ENCODE measurements at regions not wholly inside any gene's neighbourhood (a gene's known extent, or its start where the extent isn't known, plus 50 kb on each side); places are given as distances from the start of the nearest gene placed in this dataset.

GRCh38 chr12:127358888-127359287 lies 908.1 kb upstream of the TMEM132C start:
- no peak overlapping the region for H3K9ac ChIP-seq (ENCODE audit: low read length)
- TF ChIP-seq, protein P1, sequence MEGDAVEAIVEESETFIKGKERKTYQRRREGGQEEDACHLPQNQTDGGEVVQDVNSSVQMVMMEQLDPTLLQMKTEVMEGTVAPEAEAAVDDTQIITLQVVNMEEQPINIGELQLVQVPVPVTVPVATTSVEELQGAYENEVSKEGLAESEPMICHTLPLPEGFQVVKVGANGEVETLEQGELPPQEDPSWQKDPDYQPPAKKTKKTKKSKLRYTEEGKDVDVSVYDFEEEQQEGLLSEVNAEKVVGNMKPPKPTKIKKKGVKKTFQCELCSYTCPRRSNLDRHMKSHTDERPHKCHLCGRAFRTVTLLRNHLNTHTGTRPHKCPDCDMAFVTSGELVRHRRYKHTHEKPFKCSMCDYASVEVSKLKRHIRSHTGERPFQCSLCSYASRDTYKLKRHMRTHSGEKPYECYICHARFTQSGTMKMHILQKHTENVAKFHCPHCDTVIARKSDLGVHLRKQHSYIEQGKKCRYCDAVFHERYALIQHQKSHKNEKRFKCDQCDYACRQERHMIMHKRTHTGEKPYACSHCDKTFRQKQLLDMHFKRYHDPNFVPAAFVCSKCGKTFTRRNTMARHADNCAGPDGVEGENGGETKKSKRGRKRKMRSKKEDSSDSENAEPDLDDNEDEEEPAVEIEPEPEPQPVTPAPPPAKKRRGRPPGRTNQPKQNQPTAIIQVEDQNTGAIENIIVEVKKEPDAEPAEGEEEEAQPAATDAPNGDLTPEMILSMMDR (IDR thresholded peaks at IDR 0.05; ENCODE audit: insufficient read depth, low read length, poor library complexity, severe bottlenecking) = no peak
- no peak for TF ChIP-seq EZH2phosphoT487 (conservative IDR thresholded peaks at IDR 0.05; ENCODE audit: low read length)
- H3K9me3 ChIP-seq (ENCODE audit: insufficient read depth, low read length) = no peaks in the 10 kb centered on the region
- H3K9me2 ChIP-seq (replicated peaks; ENCODE audit: insufficient read depth, low read length) = no peaks in the 10 kb centered on the region
- no peak overlapping the region for H3K4me2 ChIP-seq (ENCODE audit: low read depth, low read length, poor library complexity, severe bottlenecking)
- no peaks in the 10 kb centered on the region for H3K79me2 ChIP-seq (ENCODE audit: insufficient read depth, low read length)
- no peak overlapping the region for H3K27ac ChIP-seq (ENCODE audit: low read depth, low read length)
- no peaks in the 10 kb centered on the region for H3K27me3 ChIP-seq (ENCODE audit: low read length)
- H3K4me3 ChIP-seq (ENCODE audit: insufficient read depth, low read length, poor library complexity, severe bottlenecking) = no peak overlapping the region
- no peaks in the 10 kb centered on the region for H4K20me1 ChIP-seq (ENCODE audit: low read depth, low read length)
- H3K36me3 ChIP-seq (ENCODE audit: low read length) = no peaks in the 10 kb centered on the region
- no peak overlapping the region for H2AFZ ChIP-seq (ENCODE audit: low read depth, low read length, severe bottlenecking)
- no peaks in the 10 kb centered on the region for H3F3A ChIP-seq (ENCODE audit: insufficient read depth)

DNA sequence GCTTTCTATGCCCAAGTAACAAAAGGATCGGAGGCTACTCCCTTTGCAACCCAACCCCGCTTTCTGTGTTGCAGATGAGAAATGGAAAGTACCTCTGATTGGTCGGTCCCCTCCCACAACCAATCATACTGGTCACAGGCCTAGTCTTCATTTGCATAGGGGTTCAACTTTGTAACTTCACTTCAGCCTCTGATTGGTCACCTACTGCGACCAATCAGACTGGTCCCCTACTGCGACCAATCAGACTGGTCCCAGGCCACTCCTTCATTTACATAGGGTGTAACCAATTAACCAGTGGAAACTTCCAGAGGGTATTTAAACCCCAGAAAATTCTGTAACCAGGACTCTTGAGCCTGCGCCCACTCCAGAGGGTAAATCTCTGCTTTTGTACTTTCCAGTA lies 906.4 kb upstream of the TMEM132C start:
- H3K27me3 ChIP-seq (ENCODE audit: low read length) = no peaks in the 10 kb centered on the region
- TF ChIP-seq, protein P1 (IDR thresholded peaks at IDR 0.05; ENCODE audit: insufficient read depth, low read length, poor library complexity, severe bottlenecking) = no peak
- TF ChIP-seq EZH2phosphoT487 (conservative IDR thresholded peaks at IDR 0.05; ENCODE audit: low read length) = no peak
- no peaks in the 10 kb centered on the region for H3K36me3 ChIP-seq (ENCODE audit: low read length)
- H3K79me2 ChIP-seq (ENCODE audit: insufficient read depth, low read length) = no peaks in the 10 kb centered on the region
- H3K27ac ChIP-seq (ENCODE audit: low read depth, low read length) = no peak overlapping the region
- H2AFZ ChIP-seq (ENCODE audit: low read depth, low read length, severe bottlenecking) = no peak overlapping the region
- H3K9me2 ChIP-seq (replicated peaks; ENCODE audit: insufficient read depth, low read length) = no peaks in the 10 kb centered on the region
- H3F3A ChIP-seq (ENCODE audit: insufficient read depth) = no peaks in the 10 kb centered on the region
- H4K20me1 ChIP-seq (ENCODE audit: low read depth, low read length) = no peaks in the 10 kb centered on the region
- H3K9ac ChIP-seq (ENCODE audit: low read length) = no peak overlapping the region
- no peak overlapping the region for H3K4me2 ChIP-seq (ENCODE audit: low read depth, low read length, poor library complexity, severe bottlenecking)
- no peak overlapping the region for H3K4me3 ChIP-seq (ENCODE audit: insufficient read depth, low read length, poor library complexity, severe bottlenecking)
- no peaks in the 10 kb centered on the region for H3K9me3 ChIP-seq (ENCODE audit: insufficient read depth, low read length)

DNA sequence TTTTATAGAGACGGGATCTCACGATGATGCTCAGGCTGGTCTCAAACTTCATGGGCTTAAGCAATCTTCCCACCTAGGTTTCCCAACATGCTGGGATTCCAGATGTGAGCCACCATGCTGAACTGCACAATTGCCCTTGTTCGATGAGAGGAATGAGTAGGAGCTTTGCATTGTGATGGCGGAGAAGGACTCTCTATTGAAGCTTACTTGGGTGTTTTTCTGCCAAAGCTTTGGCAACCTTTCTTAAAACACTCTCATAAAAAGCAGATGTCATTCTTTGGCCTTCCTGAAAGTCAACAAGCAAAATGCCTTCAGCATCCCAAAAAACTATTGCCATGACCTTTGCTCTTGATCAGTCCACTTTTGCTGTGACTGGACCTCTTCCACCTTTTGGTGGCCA lies 904.8 kb upstream of the TMEM132C start:
- Histone ChIP-seq H4K20me1 (ENCODE audit: low read depth, low read length) (no peaks in the 10 kb centered on the region), H3K4me3 (ENCODE audit: insufficient read depth, low read length, poor library complexity, severe bottlenecking) (no peak overlapping the region), H3K36me3 (ENCODE audit: low read length) (no peaks in the 10 kb centered on the region), H3K27me3 (ENCODE audit: low read length) (no peaks in the 10 kb centered on the region), H3K79me2 (ENCODE audit: insufficient read depth, low read length) (no peaks in the 10 kb centered on the region), H3K9ac (ENCODE audit: low read length) (no peak overlapping the region), H3K9me2 (replicated peaks; ENCODE audit: insufficient read depth, low read length) (no peaks in the 10 kb centered on the region), H3K27ac (ENCODE audit: low read depth, low read length) (no peak overlapping the region), H2AFZ (ENCODE audit: low read depth, low read length, severe bottlenecking) (no peak overlapping the region), H3K9me3 (ENCODE audit: insufficient read depth, low read length) (no peaks in the 10 kb centered on the region), H3K4me2 (ENCODE audit: low read depth, low read length, poor library complexity, severe bottlenecking) (no peak overlapping the region), H3F3A (ENCODE audit: insufficient read depth) (no peaks in the 10 kb centered on the region)
- no peak for TF ChIP-seq EZH2phosphoT487 (conservative IDR thresholded peaks at IDR 0.05; ENCODE audit: low read length)
- TF ChIP-seq, protein P1 (IDR thresholded peaks at IDR 0.05; ENCODE audit: insufficient read depth, low read length, poor library complexity, severe bottlenecking) = no peak
